Occipital lobe (tissue), 1 donor: ENCODE measurements at regions not wholly inside any gene's neighbourhood (a gene's known extent, or its start where the extent isn't known, plus 50 kb on each side); places are given as distances from the start of the nearest gene placed in this dataset.

Source experiments
- DNase-seq: peaks from one replicate; lab custom pipeline; 2025; lab: John Stamatoyannopoulos, UW

DNA sequence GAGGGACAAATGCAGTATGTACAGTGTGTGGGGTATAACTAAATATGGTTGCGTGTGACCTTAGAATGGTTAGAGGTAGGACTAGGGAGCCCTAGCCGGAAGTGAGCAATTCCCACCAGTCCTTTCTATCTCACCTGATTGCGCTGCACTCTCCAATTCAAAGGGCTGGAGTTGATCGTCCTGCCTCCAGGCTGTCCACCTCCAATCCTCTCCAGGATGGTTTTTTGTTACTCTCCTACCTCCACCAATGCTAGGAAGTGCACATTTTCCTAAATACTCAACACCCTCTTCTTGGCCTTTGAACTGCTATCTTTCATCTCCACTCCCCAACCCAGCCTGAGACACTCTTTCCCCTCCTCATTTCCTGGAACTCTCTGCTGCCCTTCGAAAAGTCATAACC lies 181.7 kb upstream of the ASIC2 start:
- DNase-seq = no peak

DNA sequence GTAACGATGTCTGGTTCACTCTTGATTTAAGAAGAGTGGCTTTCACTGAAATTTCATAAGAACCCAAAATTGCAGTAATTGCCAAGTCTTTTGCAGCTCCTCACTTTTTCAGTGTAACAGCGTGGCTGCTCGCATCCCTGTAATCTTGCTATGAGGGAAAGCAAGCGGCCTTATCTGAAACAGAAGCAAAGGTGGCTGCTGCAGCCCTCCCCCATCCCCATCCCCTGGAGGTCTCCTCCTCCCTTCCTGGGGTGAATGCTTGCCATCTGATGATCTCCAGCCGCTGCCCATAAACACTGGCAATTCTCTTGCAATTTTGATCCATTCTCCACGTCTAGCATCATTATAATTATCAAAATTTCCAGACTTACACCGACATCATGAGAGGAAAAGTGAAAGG lies 182.5 kb upstream of the ASIC2 start:
- DNase-seq = no peak

DNA sequence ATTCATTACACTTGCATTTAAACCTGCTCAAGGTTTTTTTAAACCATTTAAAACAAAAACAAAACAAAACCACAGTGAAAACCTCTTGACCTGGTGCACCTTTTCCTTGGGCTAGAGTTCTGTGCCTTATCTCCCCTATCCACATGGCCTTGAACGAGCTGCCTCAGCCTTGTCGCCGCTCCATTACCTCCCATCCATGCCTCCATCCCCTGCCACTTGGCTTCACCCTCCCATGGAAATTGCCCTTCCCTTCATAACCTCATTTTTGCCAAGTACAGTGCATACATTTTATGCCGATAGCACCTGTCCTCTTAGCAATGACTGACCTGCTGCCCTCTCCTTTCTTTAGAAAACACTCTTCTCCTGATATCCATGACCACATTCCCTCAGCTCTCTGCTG lies 188.6 kb upstream of the ASIC2 start:
- DNase-seq = no peak

GRCh38 chr17:33482636-33483035 lies 189.5 kb upstream of the ASIC2 start:
- DNase-seq = no peak

DNA sequence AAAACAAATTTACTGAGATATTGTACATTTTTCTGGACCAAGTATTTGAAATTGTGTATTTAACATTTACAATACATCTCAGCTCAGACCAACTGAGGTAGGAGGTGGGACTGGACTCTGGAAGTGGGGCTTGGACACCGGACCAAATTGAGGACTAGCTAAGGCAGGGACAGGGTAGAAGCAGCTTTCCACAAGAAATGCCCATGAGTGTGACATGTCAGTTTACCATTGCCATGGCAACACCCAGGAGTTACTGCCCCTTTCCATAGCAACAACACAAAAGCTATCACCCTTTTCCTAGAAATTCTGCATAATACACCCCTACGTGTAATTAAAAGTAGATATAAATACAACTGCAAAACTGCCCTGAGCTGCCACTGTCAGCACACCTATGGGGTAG lies 191.5 kb upstream of the ASIC2 start:
- no peak for DNase-seq

DNA sequence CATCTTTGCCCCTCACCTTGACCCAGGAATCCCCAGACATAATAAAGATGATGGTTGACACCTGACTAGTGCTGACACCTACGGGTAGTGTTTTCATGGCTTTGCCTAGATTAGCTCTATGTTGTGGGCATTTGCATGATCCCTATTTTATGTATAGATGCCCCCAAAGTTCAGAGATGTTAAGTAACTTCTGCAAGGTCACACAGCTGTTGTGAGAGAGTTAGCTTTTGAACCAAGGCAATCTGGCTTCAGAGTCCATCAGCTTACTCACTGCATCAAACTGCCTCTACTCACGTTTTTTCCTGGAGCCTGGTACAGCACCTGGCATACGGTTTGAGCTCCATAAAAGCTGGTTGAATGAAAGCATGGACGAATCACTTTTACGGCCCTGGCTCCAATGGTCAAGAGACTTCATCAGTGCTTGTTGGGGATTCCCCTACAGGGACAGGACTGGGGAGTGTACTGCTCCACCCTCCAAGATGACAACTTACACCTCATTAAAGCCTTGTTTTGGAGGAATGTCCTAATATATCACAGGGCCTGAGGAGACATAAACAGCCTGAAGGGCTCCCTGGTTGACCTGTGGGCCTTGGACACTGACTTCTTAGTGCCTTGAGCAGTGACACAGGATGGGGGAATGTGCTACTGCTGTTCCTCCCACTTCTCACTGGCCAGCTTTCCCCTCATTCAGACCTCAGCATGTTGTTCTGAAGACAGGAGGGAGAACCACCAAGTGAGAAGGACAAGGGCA lies 193.2 kb upstream of the ASIC2 start:
- DNase-seq = no peak

DNA sequence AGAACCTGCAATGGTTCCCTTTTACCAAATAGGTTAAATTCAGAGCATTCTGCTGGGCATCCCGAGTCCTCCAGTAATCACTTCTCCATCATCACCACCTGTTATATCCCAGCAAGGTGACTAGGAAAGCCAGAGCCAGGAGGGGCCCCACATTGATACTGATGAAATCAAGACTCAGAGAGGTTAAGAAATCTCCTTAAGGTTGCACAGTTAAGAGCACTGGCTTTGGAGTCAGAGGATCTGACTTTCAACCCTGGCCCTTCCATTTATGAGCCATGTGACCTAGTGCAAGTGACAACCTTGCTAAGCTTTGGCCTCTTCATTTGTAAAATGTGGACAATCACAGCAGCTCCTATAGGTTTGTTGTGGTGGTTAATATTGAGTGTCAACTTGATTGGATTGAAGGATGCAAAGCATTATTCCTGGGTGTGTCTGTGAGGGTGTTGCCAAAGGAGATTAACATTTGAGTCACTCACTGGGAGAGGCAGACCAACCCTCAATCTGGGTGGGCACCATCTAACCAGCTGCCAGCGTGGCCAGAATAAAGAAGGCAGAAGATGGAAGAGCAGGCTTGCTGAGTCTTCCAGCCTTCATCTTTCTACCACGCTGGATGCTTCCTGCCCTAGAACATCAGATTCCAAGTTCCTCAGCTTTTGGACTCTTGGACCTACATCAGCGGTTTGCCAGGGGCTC lies 194.2 kb upstream of the ASIC2 start:
- no peak for DNase-seq

DNA sequence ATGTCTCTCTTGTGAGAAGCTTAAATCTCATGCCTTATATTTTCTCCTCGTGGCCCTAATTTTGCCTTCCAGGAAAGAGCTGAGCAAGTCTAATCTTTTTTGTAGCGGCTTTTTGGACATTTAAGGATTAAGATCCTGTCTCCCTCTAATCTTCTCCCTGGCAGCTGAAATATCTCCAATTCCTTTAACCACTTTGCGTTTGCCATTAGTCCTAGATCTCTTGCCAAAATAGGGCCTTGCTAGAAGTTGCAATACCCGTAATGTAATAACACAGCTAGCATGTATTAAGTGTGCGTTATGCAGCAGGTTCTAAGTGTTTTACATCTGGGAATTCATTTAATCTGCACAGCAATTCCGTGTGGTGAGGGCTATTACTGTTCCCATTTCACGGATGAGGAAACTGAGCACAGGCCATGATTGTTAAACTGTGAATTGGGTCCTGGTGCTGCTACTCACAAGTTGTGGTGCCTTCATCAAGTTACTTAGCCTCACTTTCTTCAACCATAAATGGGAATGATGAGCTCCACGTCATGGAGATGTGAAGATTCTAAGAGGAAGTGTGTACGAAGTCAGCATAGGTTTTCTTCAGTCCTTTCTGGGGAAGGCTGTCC lies 198.9 kb upstream of the ASIC2 start:
- no peak for DNase-seq

- DNase-seq = no peak
These were observed 199.7 kb upstream of the ASIC2 start for GRCh38 chr17:33492731-33493265.

DNA sequence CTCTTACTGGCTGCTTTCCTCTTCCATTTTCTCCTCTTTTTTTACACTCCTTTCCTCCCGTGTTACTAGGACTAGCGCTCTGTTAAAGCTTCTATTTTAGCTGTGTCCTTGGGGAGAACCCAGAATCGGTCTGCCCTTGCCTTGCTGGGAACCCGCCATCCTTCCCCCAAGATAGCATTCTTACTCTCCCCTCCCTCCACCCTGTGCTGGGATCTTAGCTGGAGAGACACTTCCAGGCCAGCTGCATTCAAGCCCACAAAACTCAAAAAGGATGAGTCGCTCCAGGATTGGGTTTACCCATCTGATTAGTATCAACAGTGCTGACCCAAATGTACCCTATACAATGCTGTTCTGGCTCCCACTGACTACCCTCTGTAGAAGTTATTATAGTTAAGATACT lies 200.5 kb upstream of the ASIC2 start:
- no peak for DNase-seq

DNA sequence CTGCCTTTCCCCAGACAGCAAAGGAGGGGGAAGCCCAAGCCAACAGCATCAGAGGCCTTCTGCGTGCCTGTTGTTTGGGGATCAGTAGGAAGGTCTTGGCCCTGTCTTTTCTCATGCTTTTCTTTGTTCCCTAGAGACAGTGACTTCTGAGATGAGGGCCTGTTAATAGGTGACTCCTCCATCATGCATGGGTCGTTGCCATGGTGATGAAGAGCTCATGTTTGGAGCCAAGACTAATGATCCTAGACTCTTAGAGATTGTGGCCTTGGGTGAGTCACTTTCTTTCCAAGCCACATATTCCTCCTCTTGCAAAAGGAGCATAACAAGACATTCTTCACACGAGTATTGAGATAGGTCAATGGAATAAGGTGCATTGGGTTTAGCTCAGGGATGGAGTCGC lies 201.1 kb upstream of the ASIC2 start:
- DNase-seq = no peak

GRCh38 chr17:33497623-33498022 lies 204.5 kb upstream of the ASIC2 start:
- no peak for DNase-seq

GRCh38 chr17:33498069-33498468 lies 205.0 kb upstream of the ASIC2 start:
- DNase-seq = no peak

GRCh38 chr17:33499040-33499439 lies 205.9 kb upstream of the ASIC2 start:
- no peak for DNase-seq

- DNase-seq = no peak
These were observed 207.1 kb upstream of the ASIC2 start for GRCh38 chr17:33500151-33500550.

GRCh38 chr17:33501185-33501584 lies 208.1 kb upstream of the ASIC2 start:
- no peak for DNase-seq

GRCh38 chr17:33504571-33504970 lies 211.5 kb upstream of the ASIC2 start:
- no peak for DNase-seq

DNA sequence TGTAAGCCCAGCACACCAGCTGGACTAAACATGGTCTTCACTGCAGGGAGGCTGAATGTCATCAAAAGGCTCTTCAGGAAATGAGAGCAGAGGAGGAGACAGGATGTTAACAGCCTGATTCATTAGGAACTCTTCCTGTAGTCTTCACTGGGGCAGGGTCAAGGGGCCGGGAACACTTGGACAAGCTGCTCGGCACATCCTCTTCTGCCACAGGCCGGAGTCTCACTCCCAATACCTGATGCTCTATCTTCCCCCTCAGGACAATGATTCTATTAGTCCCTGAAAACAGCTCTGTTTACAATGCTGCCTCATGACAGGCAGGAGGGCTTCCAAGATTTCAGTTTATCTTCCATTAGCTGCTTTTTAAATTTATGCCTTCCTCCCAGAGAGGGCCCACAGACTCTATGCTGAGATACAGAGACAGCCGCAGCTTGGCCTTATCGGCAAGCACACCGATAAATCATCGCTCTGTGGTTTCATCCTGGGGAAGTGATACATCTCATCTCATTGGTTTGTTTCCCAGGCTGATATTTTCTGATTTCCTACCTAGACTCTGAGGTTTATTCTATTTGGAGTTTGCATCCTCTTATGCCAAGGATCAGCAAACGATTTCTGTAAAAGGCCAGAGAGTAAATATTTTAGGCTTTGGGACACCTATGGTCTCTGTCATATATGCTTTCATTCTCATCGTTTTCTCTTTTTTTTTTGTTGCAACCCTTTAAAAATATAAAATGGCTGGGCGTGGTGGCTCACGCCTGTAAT lies 214.0 kb upstream of the ASIC2 start:
- DNase-seq = no peak

- no peak for DNase-seq
These were observed 215.1 kb upstream of the ASIC2 start for GRCh38 chr17:33508215-33508614.

DNA sequence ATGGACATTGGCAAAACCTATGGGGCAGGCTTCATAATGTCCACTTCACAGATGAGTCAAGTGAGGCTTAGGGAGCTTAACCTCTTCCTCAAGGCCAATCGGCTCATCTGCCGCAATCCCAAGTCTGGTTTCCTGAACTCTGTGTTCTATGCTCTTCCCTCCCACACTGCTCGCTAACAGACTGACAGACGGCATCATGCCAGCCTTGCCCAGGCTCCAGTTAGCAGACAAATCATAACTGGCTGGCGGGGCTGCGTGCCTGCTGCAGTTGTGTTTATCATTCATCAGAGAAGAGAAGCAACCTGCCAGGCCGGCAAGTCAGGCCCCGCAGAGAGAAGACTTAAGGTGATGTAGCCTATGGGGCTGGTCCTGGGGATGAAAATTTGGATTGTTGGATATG lies 216.2 kb upstream of the ASIC2 start:
- peak; percentile 8 for DNase-seq

GRCh38 chr17:33511670-33512069 lies 218.6 kb upstream of the ASIC2 start:
- no peak for DNase-seq

GRCh38 chr17:33512113-33512512 lies 219.0 kb upstream of the ASIC2 start:
- DNase-seq = no peak
